OCI-LY3 (cell line): ENCODE measurements at regions not wholly inside any gene's neighbourhood (a gene's known extent, or its start where the extent isn't known, plus 50 kb on each side); places are given as distances from the start of the nearest gene placed in this dataset.

Source experiments
- H2AFZ ChIP-seq: fragments of 200-600, 300-600 bp; shearing (Covaris generic); 2 replicates; pipeline ENCODE4 v1.6.0; 2014; ENCODE audit warnings: antibody characterized with exemption, low read depth, low read length
- H3K27ac ChIP-seq: fragments of 200-600, 300-600 bp; sonication (generic); 2 replicates; pipeline ENCODE4 v1.5.1; 2014; ENCODE audit warnings: mild to moderate bottlenecking, low read length, moderate library complexity, mixed read lengths
- H3K27me3 ChIP-seq: fragments of 200-600, 300-600 bp; sonication (generic); 2 replicates; pipeline ENCODE4 v1.6.1; 2014; ENCODE audit warnings: low read depth, low read length, mixed read lengths
- H3K36me3 ChIP-seq: fragments of 200-600, 300-600 bp; sonication (generic); replicated peaks from 2 replicates; pipeline ENCODE3; 2014; ENCODE audit warnings: low read depth, low read length, mixed read lengths
- H3K4me1 ChIP-seq: fragments of 300-600, 200-600 bp; sonication (generic); 2 replicates; pipeline ENCODE4 v1.6.1; 2014; ENCODE audit warnings: low read length, mixed read lengths
- H3K4me2 ChIP-seq: fragments of 200-600, 300-600 bp; sonication (generic); 2 replicates; pipeline ENCODE4 v1.6.1; 2014; ENCODE audit warnings: low read length, mixed read lengths
- H3K4me3 ChIP-seq: fragments of 300-600, 200-600 bp; sonication (generic); 2 replicates; pipeline ENCODE4 v1.5.1; 2014; ENCODE audit warnings: antibody characterized with exemption, mild to moderate bottlenecking, low read length, moderate library complexity
- H3K79me2 ChIP-seq: fragments of 300-600, 200-600 bp; shearing (Covaris generic); 2 replicates; pipeline ENCODE4 v1.6.1; 2014; ENCODE audit warnings: mild to moderate bottlenecking, low read length, mixed read lengths
- H3K9ac ChIP-seq: fragments of 300-600, 200-600 bp; shearing (Covaris generic); 2 replicates; pipeline ENCODE4 v1.6.0; 2014; ENCODE audit warnings: mild to moderate bottlenecking, low read length, moderate library complexity
- H3K9me3 ChIP-seq: fragments of 200-600, 300-600 bp; shearing (Covaris generic); 2 replicates; pipeline ENCODE4 v1.6.1; 2014; ENCODE audit warnings: low read length, mixed read lengths; ENCODE audit not compliant: insufficient read depth
- H4K20me1 ChIP-seq: fragments of 200-600, 300-600 bp; sonication (generic); 2 replicates; pipeline ENCODE4 v1.6.1; 2016; ENCODE audit warnings: low read length, mixed read lengths; ENCODE audit not compliant: insufficient read depth
- CTCF ChIP-seq: fragments of 200-600, 300-600 bp; sonication (generic); IDR thresholded peaks from 2 replicates; pipeline ENCODE4 v1.5.1; 2014; ENCODE audit warnings: antibody characterized with exemption, low read length, low read depth
- EZH2phosphoT487 ChIP-seq: fragments of 200-600 bp; shearing (Covaris generic); IDR thresholded peaks from 2 replicates; pipeline ENCODE4 v1.6.1; 2018; ENCODE audit warnings: antibody characterized with exemption, mixed run types, low read depth

DNA sequence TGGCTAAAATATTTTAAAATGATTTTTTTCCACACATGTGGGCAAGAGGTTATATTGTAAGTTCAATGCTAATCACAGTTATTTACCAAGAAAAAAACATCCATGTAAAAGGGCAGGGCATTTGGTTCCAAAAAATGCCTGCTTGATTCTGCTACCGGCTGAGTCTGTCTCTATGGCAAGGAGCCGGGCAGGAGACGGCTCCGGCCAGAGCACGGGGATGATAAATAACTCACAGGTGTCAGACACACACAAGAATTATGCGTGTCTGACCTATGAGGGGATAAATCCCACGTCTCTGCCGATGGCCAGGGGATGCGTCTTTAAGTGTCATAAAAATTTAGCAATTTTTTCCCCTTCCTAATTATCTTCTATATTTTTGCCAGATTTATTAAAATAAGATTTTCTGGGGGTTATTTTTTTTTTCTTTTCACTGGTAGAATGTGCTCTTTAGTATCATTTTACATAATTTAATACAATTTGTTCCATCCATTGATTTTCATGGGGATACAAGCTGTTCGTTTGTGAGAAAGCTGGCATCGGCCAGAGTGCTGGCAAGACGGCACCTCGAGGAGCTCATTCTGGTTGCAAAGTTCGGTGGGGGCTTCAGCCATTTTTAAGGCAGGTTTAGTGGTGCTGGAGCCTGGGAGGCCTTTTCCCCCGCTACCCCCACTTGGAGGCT, 253.9 kb downstream of the ZNF536 start:
- TF ChIP-seq CTCF, result no peak
- no peak for TF ChIP-seq EZH2phosphoT487
- H4K20me1 ChIP-seq, result no peaks in the 10 kb centered on the region
- no peak overlapping the region for H3K9ac ChIP-seq
- H3K4me2 ChIP-seq, result no peak overlapping the region
- H3K9me3 ChIP-seq, result peaks cover 9% of the 10 kb centered on the region; the same call in 1 of the 2 replicates
- H3K27me3 ChIP-seq, result no peaks in the 10 kb centered on the region
- H3K79me2 ChIP-seq, result no peaks in the 10 kb centered on the region
- no peaks in the 10 kb centered on the region for H3K4me1 ChIP-seq
- no peak overlapping the region for H2AFZ ChIP-seq
- H3K36me3 ChIP-seq, result no peaks in the 10 kb centered on the region
- no peak overlapping the region for H3K4me3 ChIP-seq
- H3K27ac ChIP-seq, result no peak overlapping the region

DNA sequence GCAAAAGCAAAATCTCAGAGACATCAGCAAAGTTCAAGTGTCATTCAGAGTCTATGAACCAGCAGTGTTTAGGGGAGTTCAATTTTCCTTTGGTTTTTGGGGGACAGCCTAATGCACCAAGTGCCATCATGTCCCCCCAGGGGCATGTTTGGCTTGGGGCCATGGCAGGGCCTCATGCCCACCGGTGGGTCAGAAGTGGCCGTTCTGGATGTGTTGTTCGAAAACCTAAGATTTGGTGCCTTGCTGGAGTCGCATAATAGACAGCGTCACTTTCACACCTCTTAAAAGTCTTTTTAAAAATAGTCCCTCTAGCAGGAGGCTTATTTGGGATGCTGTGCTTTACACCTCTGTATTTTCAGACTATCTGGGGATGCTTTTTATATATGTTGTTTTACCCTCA, 250.1 kb downstream of the ZNF536 start:
- Histone ChIP-seq H2AFZ (no peak overlapping the region), H3K27me3 (no peaks in the 10 kb centered on the region), H3K4me3 (no peak overlapping the region), H4K20me1 (no peaks in the 10 kb centered on the region), H3K79me2 (no peaks in the 10 kb centered on the region), H3K9me3 (peaks cover 9% of the 10 kb centered on the region; the same call in 1 of the 2 replicates), H3K4me2 (no peak overlapping the region), H3K9ac (no peak overlapping the region), H3K27ac (no peak overlapping the region), H3K36me3 (no peaks in the 10 kb centered on the region), H3K4me1 (no peaks in the 10 kb centered on the region)
- TF ChIP-seq EZH2phosphoT487 (no peak), CTCF (no peak)

- Histone ChIP-seq H3K4me1 (no peaks in the 10 kb centered on the region), H3K4me3 (no peak overlapping the region), H3K9ac (no peak overlapping the region), H3K36me3 (no peaks in the 10 kb centered on the region), H4K20me1 (no peaks in the 10 kb centered on the region), H3K4me2 (no peak overlapping the region), H3K9me3 (peaks cover 9% of the 10 kb centered on the region; the same call in 1 of the 2 replicates), H3K79me2 (no peaks in the 10 kb centered on the region), H3K27me3 (no peaks in the 10 kb centered on the region), H2AFZ (no peak overlapping the region), H3K27ac (no peak overlapping the region)
- TF ChIP-seq CTCF, result no peak
- TF ChIP-seq EZH2phosphoT487, result no peak
These were observed 249.2 kb downstream of the ZNF536 start for GRCh38 chr19:30621326-30621920.

GRCh38 chr19:30620354-30620753, 248.2 kb downstream of the ZNF536 start:
- TF ChIP-seq CTCF (no peak), EZH2phosphoT487 (no peak)
- no peak overlapping the region for H3K27ac ChIP-seq

More at GRCh38 chr19:30620354-30620753, 248.2 kb downstream of the ZNF536 start:
- H3K27me3 ChIP-seq, result no peaks in the 10 kb centered on the region
- no peak overlapping the region for H3K4me3 ChIP-seq
- H3K36me3 ChIP-seq, result no peaks in the 10 kb centered on the region
- no peak overlapping the region for H2AFZ ChIP-seq
- H3K79me2 ChIP-seq, result no peaks in the 10 kb centered on the region
- H3K4me1 ChIP-seq, result no peaks in the 10 kb centered on the region
- no peak overlapping the region for H3K4me2 ChIP-seq
- no peak overlapping the region for H3K9ac ChIP-seq
- H3K9me3 ChIP-seq, result peaks cover 9% of the 10 kb centered on the region; the same call in 1 of the 2 replicates
- H4K20me1 ChIP-seq, result no peaks in the 10 kb centered on the region
